Kidney (tissue), 13 donors: ENCODE measurements at regions not wholly inside any gene's neighbourhood (a gene's known extent, or its start where the extent isn't known, plus 50 kb on each side); places are given as distances from the start of the nearest gene placed in this dataset.

Experiments
- DNase-seq, 5 donors: peaks; one replicate each; pipeline ENCODE4 v3.0.0-alpha.2; 2013 to 2020
- FAIRE-seq: peaks from 2 replicates; lab custom pipeline; 2012; peaks lifted over from hg19 to GRCh38; lab: Jason Lieb, UNC
- H3K27ac ChIP-seq, 2 donors: one replicate each; pipeline ENCODE4 v1.7.0; 2013; ENCODE audit warnings: low read depth in 2 of 2, low read length in 2 of 2, inconsistent platforms in 1 of 2
- H3K27me3 ChIP-seq: one replicate; pipeline ENCODE4 v1.7.1; 2013; ENCODE audit warnings: low read length, inconsistent platforms; ENCODE audit not compliant: control insufficient read depth, insufficient read depth
- H3K36me3 ChIP-seq, 3 donors: one replicate each; pipeline versions ENCODE4 v1.7.0 to v1.7.1; 2013; ENCODE audit warnings: low read length in 3 of 3, control low read depth in 1 of 3, inconsistent platforms in 1 of 3; ENCODE audit not compliant: insufficient read depth in 3 of 3, control insufficient read depth in 2 of 3
- H3K4me1 ChIP-seq, 3 donors: one replicate each; pipeline versions ENCODE4 v1.7.0 to v1.7.1; 2013; ENCODE audit warnings: low read length in 3 of 3, inconsistent platforms in 1 of 3, low read depth in 1 of 3; ENCODE audit not compliant: control insufficient read depth in 2 of 3, insufficient read depth in 2 of 3
- H3K4me3 ChIP-seq, 3 donors: one replicate each; pipeline versions ENCODE4 v1.7.0 to v1.8.1; 2013; ENCODE audit warnings: low read length in 3 of 3, control low read depth in 1 of 3, inconsistent platforms in 1 of 3
- H3K9ac ChIP-seq, 3 donors: one replicate each; pipeline versions ENCODE4 v1.7.0 to v1.7.1; 2013; ENCODE audit warnings: low read length in 3 of 3, control low read depth in 1 of 3, inconsistent platforms in 1 of 3
- H3K9me3 ChIP-seq, 3 donors: one replicate each; pipeline versions ENCODE4 v1.7.0 to v1.7.1; 2013; ENCODE audit warnings: low read length in 3 of 3, control low read depth in 1 of 3, inconsistent platforms in 1 of 3; ENCODE audit not compliant: control insufficient read depth in 2 of 3, insufficient read depth in 1 of 3
- intact Hi-C: fragments of 100-400 bp; cut with DNase I; formaldehyde crosslinking; loops from one replicate; pipeline ENCODE4 v1.11.1; 2022
- TF ChIP-seq, protein P1 (sequence below): IDR thresholded peaks from 3 replicates; pipeline ENCODE4 v1.5.1; 2012; ENCODE audit warnings: mild to moderate bottlenecking, moderate library complexity, borderline replicate concordance; ENCODE audit not compliant: insufficient read depth; ENCODE audit errors: extremely low read depth
- donor health status: control.
- donor health status: control.
- donor health status: control.
- donor health status: control.
- donor health status: control.
- donor health status: DM: yes; HTN: yes; CAD: no.
- donor health status: Normal renal cell carcinoma (clear cell type).

DNA sequence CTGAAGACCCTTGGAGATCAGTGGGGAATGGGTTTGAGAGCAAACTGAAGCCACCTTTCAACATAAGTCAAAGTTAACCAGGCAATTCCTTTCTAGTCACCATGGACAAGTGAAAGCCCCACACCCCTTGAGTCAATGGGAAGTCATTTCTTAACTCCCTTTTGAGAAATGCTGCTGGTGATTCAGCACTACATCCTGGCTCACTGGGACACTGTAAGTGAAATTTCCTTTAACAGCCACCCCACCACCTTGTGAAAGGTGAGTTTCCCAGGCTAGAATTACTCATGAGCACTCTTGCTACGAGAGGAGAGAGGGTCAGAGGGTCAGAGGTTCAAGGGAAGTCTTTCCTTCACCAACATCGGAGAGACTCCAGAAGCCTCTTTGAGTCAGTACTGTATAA is 93.3 kb upstream of the MARCKS start:
- TF ChIP-seq, protein P1, sequence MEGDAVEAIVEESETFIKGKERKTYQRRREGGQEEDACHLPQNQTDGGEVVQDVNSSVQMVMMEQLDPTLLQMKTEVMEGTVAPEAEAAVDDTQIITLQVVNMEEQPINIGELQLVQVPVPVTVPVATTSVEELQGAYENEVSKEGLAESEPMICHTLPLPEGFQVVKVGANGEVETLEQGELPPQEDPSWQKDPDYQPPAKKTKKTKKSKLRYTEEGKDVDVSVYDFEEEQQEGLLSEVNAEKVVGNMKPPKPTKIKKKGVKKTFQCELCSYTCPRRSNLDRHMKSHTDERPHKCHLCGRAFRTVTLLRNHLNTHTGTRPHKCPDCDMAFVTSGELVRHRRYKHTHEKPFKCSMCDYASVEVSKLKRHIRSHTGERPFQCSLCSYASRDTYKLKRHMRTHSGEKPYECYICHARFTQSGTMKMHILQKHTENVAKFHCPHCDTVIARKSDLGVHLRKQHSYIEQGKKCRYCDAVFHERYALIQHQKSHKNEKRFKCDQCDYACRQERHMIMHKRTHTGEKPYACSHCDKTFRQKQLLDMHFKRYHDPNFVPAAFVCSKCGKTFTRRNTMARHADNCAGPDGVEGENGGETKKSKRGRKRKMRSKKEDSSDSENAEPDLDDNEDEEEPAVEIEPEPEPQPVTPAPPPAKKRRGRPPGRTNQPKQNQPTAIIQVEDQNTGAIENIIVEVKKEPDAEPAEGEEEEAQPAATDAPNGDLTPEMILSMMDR = no peak
- Histone ChIP-seq H3K4me1 (no peaks in the 10 kb centered on the region), H3K4me3 (no peak overlapping the region), H3K27me3 (no peaks in the 10 kb centered on the region), H3K9ac (no peak overlapping the region), H3K9me3 (no peaks in the 10 kb centered on the region), H3K36me3 (no peaks in the 10 kb centered on the region), H3K27ac (no peak overlapping the region)
- intact Hi-C loops = no loop called here
- no peak for FAIRE-seq
- DNase-seq = no peak

DNA sequence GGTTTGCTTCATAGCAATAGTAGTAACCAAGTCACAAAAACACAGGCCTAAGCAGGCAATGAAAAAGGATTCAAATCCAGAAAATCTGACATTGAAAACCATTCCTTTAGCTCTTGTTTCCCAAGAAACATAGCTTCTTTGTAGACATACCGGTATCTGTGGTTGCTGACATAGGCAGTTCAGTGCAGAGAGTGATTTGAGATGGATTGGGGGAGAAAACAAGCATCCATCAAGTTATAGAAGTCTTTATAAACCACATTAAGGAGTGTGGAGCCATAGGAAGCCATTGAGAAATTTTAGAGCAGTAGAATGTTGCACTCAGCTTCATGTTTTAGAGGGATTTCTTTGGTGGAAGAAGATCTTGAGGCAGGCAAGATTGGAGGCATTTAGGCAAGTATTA is 91.2 kb upstream of the MARCKS start:
- H3K36me3 ChIP-seq = no peaks in the 10 kb centered on the region
- H3K9me3 ChIP-seq = no peaks in the 10 kb centered on the region
- no peaks in the 10 kb centered on the region for H3K4me1 ChIP-seq
- TF ChIP-seq, protein P1 = no peak
- intact Hi-C loops = no loop called here
- H3K27me3 ChIP-seq = no peaks in the 10 kb centered on the region
- DNase-seq = no peak
- FAIRE-seq = no peak
- H3K4me3 ChIP-seq = no peak overlapping the region
- no peak overlapping the region for H3K9ac ChIP-seq
- no peak overlapping the region for H3K27ac ChIP-seq

DNA sequence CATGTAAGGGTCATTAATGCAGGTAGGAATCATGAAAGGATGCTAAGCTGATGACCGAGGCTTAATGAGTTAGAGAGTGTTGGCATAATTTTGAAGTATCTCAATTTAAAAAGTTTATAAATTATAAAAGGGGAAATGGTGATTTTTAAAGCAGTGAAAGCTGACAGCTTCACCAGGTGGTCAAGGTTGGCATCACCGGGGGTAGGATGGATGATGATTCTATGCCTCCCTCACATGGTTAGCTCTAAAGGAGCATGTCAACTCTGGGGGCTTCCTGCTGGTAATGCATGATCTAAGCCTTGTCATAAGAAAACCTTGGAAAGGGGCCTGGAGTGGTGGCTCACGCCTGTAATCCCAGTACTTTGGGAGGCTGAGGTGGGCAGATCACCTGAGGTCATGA is 89.2 kb upstream of the MARCKS start:
- Histone ChIP-seq H3K9me3 (no peaks in the 10 kb centered on the region), H3K27me3 (no peaks in the 10 kb centered on the region), H3K4me3 (no peak overlapping the region), H3K36me3 (no peaks in the 10 kb centered on the region), H3K4me1 (no peaks in the 10 kb centered on the region), H3K27ac (no peak overlapping the region), H3K9ac (no peak overlapping the region)
- TF ChIP-seq, protein P1 = no peak
- no peak for DNase-seq
- no peak for FAIRE-seq
- intact Hi-C loops = no loop called here

DNA sequence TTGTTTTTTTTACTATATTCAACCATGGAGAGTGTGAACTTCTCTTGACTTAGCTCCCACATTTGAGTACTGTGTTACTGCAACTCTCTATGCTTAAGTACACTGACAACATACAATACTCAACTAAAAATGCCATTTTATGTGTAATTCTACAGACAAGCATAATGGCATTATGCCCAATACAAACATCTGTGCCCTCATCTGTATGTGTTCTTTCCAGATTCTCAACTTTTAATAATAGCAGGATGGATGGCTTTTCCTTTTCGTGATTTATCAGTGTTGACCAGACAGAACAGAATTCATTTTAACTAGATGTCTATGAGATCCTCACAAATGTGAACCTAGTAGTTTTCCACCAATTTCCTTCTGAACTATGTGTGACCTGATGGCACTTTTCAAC is 84.2 kb upstream of the MARCKS start:
- Histone ChIP-seq H3K9ac (no peak overlapping the region), H3K4me1 (no peaks in the 10 kb centered on the region), H3K27ac (no peak overlapping the region), H3K9me3 (no peaks in the 10 kb centered on the region), H3K4me3 (no peak overlapping the region), H3K27me3 (no peaks in the 10 kb centered on the region), H3K36me3 (no peaks in the 10 kb centered on the region)
- peak in 1 of 5 donors; percentile 29 for DNase-seq
- TF ChIP-seq, protein P1 = no peak
- intact Hi-C loops = no loop called here
- no peak for FAIRE-seq
